ENCODE measurements at regions not wholly inside any gene's neighbourhood (a gene's known extent, or its start where the extent isn't known, plus 50 kb on each side); places are given as distances from the start of the nearest gene placed in this dataset.

- Mint-ChIP-seq H3K27ac (no peak overlapping the region), H3K27me3 (ENCODE audit: low read depth) (no peaks in the 10 kb centered on the region), H3K4me1 (ENCODE audit: low read depth) (no peaks in the 10 kb centered on the region), H3K9me3 (peaks cover 8% of the 10 kb centered on the region), H3K36me3 (ENCODE audit: low read depth) (no peaks in the 10 kb centered on the region), H3K4me3 (ENCODE audit: low read depth) (no peak overlapping the region)
- intact Hi-C loops (cut with micrococcal nuclease): no loop called here
- DNase-seq (ENCODE audit: low spot score): no peak
Measured at GRCh38 chr9:107951511-107951910, 461.9 kb upstream of the KLF4 start.

- H3K27ac Mint-ChIP-seq: no peak overlapping the region
- no peak for DNase-seq (ENCODE audit: low spot score)
- H3K9me3 Mint-ChIP-seq: peaks cover 8% of the 10 kb centered on the region
- H3K4me1 Mint-ChIP-seq (ENCODE audit: low read depth): no peaks in the 10 kb centered on the region
- intact Hi-C loops (cut with micrococcal nuclease): no loop called here
- no peaks in the 10 kb centered on the region for H3K36me3 Mint-ChIP-seq (ENCODE audit: low read depth)
- no peaks in the 10 kb centered on the region for H3K27me3 Mint-ChIP-seq (ENCODE audit: low read depth)
- no peak overlapping the region for H3K4me3 Mint-ChIP-seq (ENCODE audit: low read depth)
Measured at GRCh38 chr9:107949061-107949460, 459.5 kb upstream of the KLF4 start.

GRCh38 chr9:107948601-107949000 lies 459.0 kb upstream of the KLF4 start:
- H3K36me3 Mint-ChIP-seq (ENCODE audit: low read depth): no peaks in the 10 kb centered on the region
- DNase-seq (ENCODE audit: low spot score): no peak
- intact Hi-C loops (cut with micrococcal nuclease): no loop called here
- no peaks in the 10 kb centered on the region for H3K27me3 Mint-ChIP-seq (ENCODE audit: low read depth)
- no peak overlapping the region for H3K27ac Mint-ChIP-seq
- H3K4me3 Mint-ChIP-seq (ENCODE audit: low read depth): no peak overlapping the region
- peaks cover 12% of the 10 kb centered on the region for H3K9me3 Mint-ChIP-seq
- H3K4me1 Mint-ChIP-seq (ENCODE audit: low read depth): no peaks in the 10 kb centered on the region

- no peak for DNase-seq (ENCODE audit: low spot score)
Measured at GRCh38 chr9:107948086-107948485, 458.5 kb upstream of the KLF4 start.

GRCh38 chr9:107946364-107947141 lies 457.0 kb upstream of the KLF4 start:
- intact Hi-C loops (cut with micrococcal nuclease): no loop called here
- peaks cover 13% of the 10 kb centered on the region for H3K9me3 Mint-ChIP-seq
- no peaks in the 10 kb centered on the region for H3K27me3 Mint-ChIP-seq (ENCODE audit: low read depth)
- no peak for DNase-seq (ENCODE audit: low spot score)
- H3K27ac Mint-ChIP-seq: no peak overlapping the region
- H3K4me1 Mint-ChIP-seq (ENCODE audit: low read depth): no peaks in the 10 kb centered on the region
- H3K36me3 Mint-ChIP-seq (ENCODE audit: low read depth): no peaks in the 10 kb centered on the region
- no peak overlapping the region for H3K4me3 Mint-ChIP-seq (ENCODE audit: low read depth)

More at GRCh38 chr9:107948086-107948485, 458.5 kb upstream of the KLF4 start:
- no peak overlapping the region for H3K4me3 Mint-ChIP-seq (ENCODE audit: low read depth)
- H3K27me3 Mint-ChIP-seq (ENCODE audit: low read depth): no peaks in the 10 kb centered on the region
- H3K36me3 Mint-ChIP-seq (ENCODE audit: low read depth): no peaks in the 10 kb centered on the region
- intact Hi-C loops (cut with micrococcal nuclease): no loop called here
- peaks cover 13% of the 10 kb centered on the region for H3K9me3 Mint-ChIP-seq
- H3K27ac Mint-ChIP-seq: no peak overlapping the region
- H3K4me1 Mint-ChIP-seq (ENCODE audit: low read depth): no peaks in the 10 kb centered on the region

GRCh38 chr9:107945961-107946360 lies 456.4 kb upstream of the KLF4 start:
- DNase-seq (ENCODE audit: low spot score): no peak
- Mint-ChIP-seq H3K4me1 (ENCODE audit: low read depth) (no peaks in the 10 kb centered on the region), H3K4me3 (ENCODE audit: low read depth) (no peak overlapping the region), H3K27ac (no peak overlapping the region), H3K36me3 (ENCODE audit: low read depth) (no peaks in the 10 kb centered on the region), H3K27me3 (ENCODE audit: low read depth) (no peaks in the 10 kb centered on the region), H3K9me3 (peaks cover 13% of the 10 kb centered on the region)
- intact Hi-C loops (cut with micrococcal nuclease): no loop called here

GRCh38 chr9:107945493-107945892 lies 455.9 kb upstream of the KLF4 start:
- intact Hi-C loops (cut with micrococcal nuclease): no loop called here

GRCh38 chr9:107944387-107944786 lies 454.8 kb upstream of the KLF4 start:
- Mint-ChIP-seq H3K27me3 (ENCODE audit: low read depth) (no peaks in the 10 kb centered on the region), H3K36me3 (ENCODE audit: low read depth) (no peaks in the 10 kb centered on the region), H3K9me3 (peaks cover 6% of the 10 kb centered on the region), H3K4me3 (ENCODE audit: low read depth) (no peak overlapping the region), H3K4me1 (ENCODE audit: low read depth) (no peaks in the 10 kb centered on the region), H3K27ac (no peak overlapping the region)
- DNase-seq (ENCODE audit: low spot score): no peak
- intact Hi-C loops (cut with micrococcal nuclease): no loop called here

More at GRCh38 chr9:107945493-107945892, 455.9 kb upstream of the KLF4 start:
- Mint-ChIP-seq H3K27me3 (ENCODE audit: low read depth) (no peaks in the 10 kb centered on the region), H3K4me1 (ENCODE audit: low read depth) (no peaks in the 10 kb centered on the region), H3K36me3 (ENCODE audit: low read depth) (no peaks in the 10 kb centered on the region), H3K9me3 (peaks cover 13% of the 10 kb centered on the region), H3K27ac (no peak overlapping the region), H3K4me3 (ENCODE audit: low read depth) (no peak overlapping the region)
- DNase-seq (ENCODE audit: low spot score): no peak

- intact Hi-C loops (cut with micrococcal nuclease): no loop called here
- Mint-ChIP-seq H3K9me3 (peaks cover 5% of the 10 kb centered on the region), H3K4me3 (ENCODE audit: low read depth) (no peak overlapping the region), H3K27me3 (ENCODE audit: low read depth) (no peaks in the 10 kb centered on the region), H3K27ac (no peak overlapping the region), H3K36me3 (ENCODE audit: low read depth) (no peaks in the 10 kb centered on the region), H3K4me1 (ENCODE audit: low read depth) (no peaks in the 10 kb centered on the region)
- DNase-seq (ENCODE audit: low spot score): no peak
Measured at GRCh38 chr9:107943901-107944300, 454.3 kb upstream of the KLF4 start.

- H3K9me3 Mint-ChIP-seq: peaks cover 5% of the 10 kb centered on the region
- H3K27ac Mint-ChIP-seq: no peak overlapping the region
- DNase-seq (ENCODE audit: low spot score): no peak
- no peaks in the 10 kb centered on the region for H3K36me3 Mint-ChIP-seq (ENCODE audit: low read depth)
- no peaks in the 10 kb centered on the region for H3K4me1 Mint-ChIP-seq (ENCODE audit: low read depth)
- no peaks in the 10 kb centered on the region for H3K27me3 Mint-ChIP-seq (ENCODE audit: low read depth)
- H3K4me3 Mint-ChIP-seq (ENCODE audit: low read depth): no peak overlapping the region
- intact Hi-C loops (cut with micrococcal nuclease): no loop called here
Measured at GRCh38 chr9:107942856-107943255, 453.3 kb upstream of the KLF4 start.

GRCh38 chr9:107942291-107942690 lies 452.7 kb upstream of the KLF4 start:
- Mint-ChIP-seq H3K36me3 (ENCODE audit: low read depth) (no peaks in the 10 kb centered on the region), H3K4me3 (ENCODE audit: low read depth) (no peak overlapping the region), H3K27me3 (ENCODE audit: low read depth) (no peaks in the 10 kb centered on the region), H3K4me1 (ENCODE audit: low read depth) (no peaks in the 10 kb centered on the region), H3K27ac (no peak overlapping the region), H3K9me3 (peaks cover 5% of the 10 kb centered on the region)
- no peak for DNase-seq (ENCODE audit: low spot score)
- intact Hi-C loops (cut with micrococcal nuclease): no loop called here

GRCh38 chr9:107940616-107941595 lies 451.3 kb upstream of the KLF4 start:
- Mint-ChIP-seq H3K4me3 (ENCODE audit: low read depth) (no peak overlapping the region), H3K36me3 (ENCODE audit: low read depth) (no peaks in the 10 kb centered on the region)

More at GRCh38 chr9:107940616-107941595, 451.3 kb upstream of the KLF4 start:
- Mint-ChIP-seq H3K4me1 (ENCODE audit: low read depth) (no peaks in the 10 kb centered on the region), H3K9me3 (peaks cover 5% of the 10 kb centered on the region), H3K27me3 (ENCODE audit: low read depth) (no peaks in the 10 kb centered on the region), H3K27ac (no peak overlapping the region)
- DNase-seq (ENCODE audit: low spot score): no peak
- intact Hi-C loops (cut with micrococcal nuclease): no loop called here
